ENCODE measurements at regions not wholly inside any gene's neighbourhood (a gene's known extent, or its start where the extent isn't known, plus 50 kb on each side); places are given as distances from the start of the nearest gene placed in this dataset.
"Not testable (repeated sequence)": the region's sequence is repeated elsewhere in the genome, so short reads cannot be mapped to it uniquely, and the experiment has no call there.

GRCh38 chr10:4903675-4904074, 59.5 kb upstream of the AKR1C1 start:
- TF ChIP-seq, protein P1, sequence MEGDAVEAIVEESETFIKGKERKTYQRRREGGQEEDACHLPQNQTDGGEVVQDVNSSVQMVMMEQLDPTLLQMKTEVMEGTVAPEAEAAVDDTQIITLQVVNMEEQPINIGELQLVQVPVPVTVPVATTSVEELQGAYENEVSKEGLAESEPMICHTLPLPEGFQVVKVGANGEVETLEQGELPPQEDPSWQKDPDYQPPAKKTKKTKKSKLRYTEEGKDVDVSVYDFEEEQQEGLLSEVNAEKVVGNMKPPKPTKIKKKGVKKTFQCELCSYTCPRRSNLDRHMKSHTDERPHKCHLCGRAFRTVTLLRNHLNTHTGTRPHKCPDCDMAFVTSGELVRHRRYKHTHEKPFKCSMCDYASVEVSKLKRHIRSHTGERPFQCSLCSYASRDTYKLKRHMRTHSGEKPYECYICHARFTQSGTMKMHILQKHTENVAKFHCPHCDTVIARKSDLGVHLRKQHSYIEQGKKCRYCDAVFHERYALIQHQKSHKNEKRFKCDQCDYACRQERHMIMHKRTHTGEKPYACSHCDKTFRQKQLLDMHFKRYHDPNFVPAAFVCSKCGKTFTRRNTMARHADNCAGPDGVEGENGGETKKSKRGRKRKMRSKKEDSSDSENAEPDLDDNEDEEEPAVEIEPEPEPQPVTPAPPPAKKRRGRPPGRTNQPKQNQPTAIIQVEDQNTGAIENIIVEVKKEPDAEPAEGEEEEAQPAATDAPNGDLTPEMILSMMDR (IDR thresholded peaks at IDR 0.05), result not testable (repeated sequence)
- TF ChIP-seq POLR2A (IDR thresholded peaks at IDR 0.05), result not testable (repeated sequence)
